ENCODE measurements at regions not wholly inside any gene's neighbourhood (a gene's known extent, or its start where the extent isn't known, plus 50 kb on each side); places are given as distances from the start of the nearest gene placed in this dataset.

- TF ChIP-seq CTCF (IDR thresholded peaks at IDR 0.05; ENCODE audit: insufficient read depth, low read depth, low read length, missing control alignments) = no peak
- H3K4me3 ChIP-seq (ENCODE audit: low read depth, low read length) = no peak overlapping the region
- no peak for DNase-seq (ENCODE audit: low read depth)
Observed at GRCh38 chr17:33383488-33384023, 90.5 kb upstream of the ASIC2 start.

DNA sequence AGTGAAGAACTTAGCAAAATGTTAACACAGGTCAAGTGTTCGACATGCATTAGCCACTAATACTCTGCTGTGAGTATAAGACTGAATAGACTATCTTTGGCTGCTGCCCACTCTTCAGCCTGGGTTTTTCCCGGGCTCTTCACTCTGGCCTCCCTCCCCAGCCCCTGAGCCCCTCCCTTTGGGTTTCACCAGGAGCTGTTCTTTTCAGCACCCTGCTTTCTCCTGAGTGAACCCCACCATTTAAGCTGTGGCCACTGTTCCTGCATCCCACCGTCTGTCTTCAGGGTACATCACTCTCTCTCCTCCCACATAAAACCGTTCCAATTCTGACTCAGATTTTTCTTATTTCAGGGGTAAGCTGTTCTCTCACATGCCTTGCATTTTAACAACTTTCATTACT, 92.0 kb upstream of the ASIC2 start:
- DNase-seq (ENCODE audit: low read depth) = no peak

DNA sequence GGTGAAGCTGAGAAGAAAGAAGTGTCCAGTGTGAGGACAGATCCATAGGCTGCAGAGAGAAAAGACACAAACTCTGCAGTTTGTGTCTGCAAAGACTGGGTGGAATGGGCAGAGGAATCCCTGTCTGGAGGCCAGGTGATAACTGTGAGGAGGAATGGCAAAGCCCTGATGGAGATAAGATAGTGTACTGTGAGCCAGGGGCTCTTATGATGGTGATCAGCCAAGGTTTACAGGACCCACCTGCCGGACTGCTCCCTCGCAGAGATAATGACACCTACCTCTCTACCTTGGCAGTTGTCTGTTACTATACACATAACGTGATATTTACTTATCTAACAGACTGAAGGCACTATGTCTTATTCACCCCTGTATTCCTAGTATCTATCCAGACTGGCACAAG, 92.6 kb upstream of the ASIC2 start:
- TF ChIP-seq CTCF (IDR thresholded peaks at IDR 0.05; ENCODE audit: insufficient read depth, low read depth, low read length, missing control alignments) = no peak
- DNase-seq (ENCODE audit: low read depth) = no peak
- H3K4me3 ChIP-seq (ENCODE audit: low read depth, low read length) = no peak overlapping the region

More for the DNA sequence above, 92.0 kb upstream of the ASIC2 start:
- TF ChIP-seq CTCF (IDR thresholded peaks at IDR 0.05; ENCODE audit: insufficient read depth, low read depth, low read length, missing control alignments) = no peak
- no peak overlapping the region for H3K4me3 ChIP-seq (ENCODE audit: low read depth, low read length)

DNA sequence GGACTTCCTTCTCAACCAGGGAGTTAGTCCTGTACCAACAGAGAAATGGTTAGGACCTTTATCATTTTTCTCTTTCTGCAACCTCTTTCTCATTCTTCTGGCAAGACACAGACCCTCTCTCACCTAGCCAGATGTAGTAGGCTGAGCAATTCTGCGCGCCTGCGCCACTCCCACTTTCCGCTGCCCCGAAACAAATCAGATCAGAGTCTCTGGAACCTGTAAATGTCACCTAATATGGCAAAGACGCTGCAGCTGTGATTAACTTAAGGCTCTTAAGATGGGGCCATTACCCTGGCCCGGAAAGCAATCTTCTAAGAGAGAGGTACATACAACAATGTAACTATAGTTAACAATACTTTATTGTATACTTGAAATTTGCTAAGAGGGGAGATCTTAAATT, 94.3 kb upstream of the ASIC2 start:
- no peak for TF ChIP-seq CTCF (IDR thresholded peaks at IDR 0.05; ENCODE audit: insufficient read depth, low read depth, low read length, missing control alignments)
- no peak for DNase-seq (ENCODE audit: low read depth)
- H3K4me3 ChIP-seq (ENCODE audit: low read depth, low read length) = no peak overlapping the region

GRCh38 chr17:33389504-33390135, 96.5 kb upstream of the ASIC2 start:
- DNase-seq (ENCODE audit: low read depth) = no peak
- no peak overlapping the region for H3K4me3 ChIP-seq (ENCODE audit: low read depth, low read length)
- TF ChIP-seq CTCF (IDR thresholded peaks at IDR 0.05; ENCODE audit: insufficient read depth, low read depth, low read length, missing control alignments) = no peak

DNA sequence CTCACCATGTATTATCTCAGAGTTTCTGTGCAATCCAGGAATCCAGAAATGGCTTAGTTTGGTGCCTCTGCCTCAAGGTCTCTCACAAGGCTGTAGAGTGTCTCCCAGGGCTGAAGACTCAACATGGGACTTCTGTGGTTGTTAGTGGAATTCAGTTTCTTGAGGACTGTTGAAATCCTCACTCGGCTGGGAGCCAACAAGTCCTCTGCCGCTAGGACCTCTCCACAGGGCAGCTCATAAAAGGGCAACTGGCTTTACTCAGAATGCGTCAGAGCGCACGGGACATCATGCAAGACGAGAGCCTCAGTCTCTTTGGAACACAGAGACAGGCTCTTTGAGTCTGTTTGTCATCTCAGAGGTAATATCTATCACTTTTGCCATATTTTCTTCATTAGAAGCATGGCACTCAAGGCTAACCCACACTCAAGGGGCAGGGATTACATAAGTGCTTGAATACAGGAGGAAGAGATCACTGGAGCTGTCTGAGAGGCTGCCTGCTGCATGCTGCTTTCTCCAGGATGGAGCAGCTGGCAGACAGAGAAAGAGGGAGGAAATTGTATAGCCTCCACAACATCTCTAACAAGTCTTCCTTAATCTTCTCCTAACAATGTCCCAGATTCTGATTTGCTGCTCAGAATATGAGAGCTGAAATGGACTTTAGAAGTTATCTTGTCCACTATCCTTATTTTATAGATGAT, 97.5 kb upstream of the ASIC2 start:
- no peak overlapping the region for H3K4me3 ChIP-seq (ENCODE audit: low read depth, low read length)
- no peak for DNase-seq (ENCODE audit: low read depth)
- no peak for TF ChIP-seq CTCF (IDR thresholded peaks at IDR 0.05; ENCODE audit: insufficient read depth, low read depth, low read length, missing control alignments)

All from GM12865 (cell line).